ENCODE measurements at regions not wholly inside any gene's neighbourhood (a gene's known extent, or its start where the extent isn't known, plus 50 kb on each side); places are given as distances from the start of the nearest gene placed in this dataset.

- Histone ChIP-seq H3K27me3 (ENCODE audit: control insufficient read depth in 1 of 2, insufficient read depth in 2 of 2, low read length in 2 of 2) (no peaks in the 10 kb centered on the region), H3K4me1 (ENCODE audit: insufficient read depth, low read length) (no peaks in the 10 kb centered on the region), H3K9me3 (ENCODE audit: control insufficient read depth in 1 of 2, insufficient read depth in 1 of 2, low read length in 2 of 2) (peaks cover 0 to 3% of the 10 kb centered on the region in 2 experiments), H3K27ac (ENCODE audit: low read depth in 1 of 2, low read length in 2 of 2) (no peak overlapping the region), H3K36me3 (ENCODE audit: insufficient read depth, low read length) (no peaks in the 10 kb centered on the region), H3K4me3 (ENCODE audit: low read length) (no peak overlapping the region)
- intact Hi-C loops (cut with DNase I, micrococcal nuclease), result no loop called here
- DNase-seq (no peak), ATAC-seq (ENCODE audit: poor library complexity) (no peak)
- Mint-ChIP-seq H3K9me3 (no peaks in the 10 kb centered on the region), H3K4me1 (ENCODE audit: low read depth) (no peaks in the 10 kb centered on the region), H3K27me3 (no peaks in the 10 kb centered on the region), H3K36me3 (ENCODE audit: low read depth) (no peaks in the 10 kb centered on the region), H3K27ac (no peak overlapping the region), H3K4me3 (no peak overlapping the region)
- CTCF ChIA-PET, result no interaction called here
- POLR2A ChIA-PET, result no interaction called here
- TF ChIP-seq CTCF (IDR thresholded peaks at IDR 0.05), result no peak
Observed at GRCh38 chr1:213738658-213739057, 249.1 kb upstream of the PROX1 start.

DNA sequence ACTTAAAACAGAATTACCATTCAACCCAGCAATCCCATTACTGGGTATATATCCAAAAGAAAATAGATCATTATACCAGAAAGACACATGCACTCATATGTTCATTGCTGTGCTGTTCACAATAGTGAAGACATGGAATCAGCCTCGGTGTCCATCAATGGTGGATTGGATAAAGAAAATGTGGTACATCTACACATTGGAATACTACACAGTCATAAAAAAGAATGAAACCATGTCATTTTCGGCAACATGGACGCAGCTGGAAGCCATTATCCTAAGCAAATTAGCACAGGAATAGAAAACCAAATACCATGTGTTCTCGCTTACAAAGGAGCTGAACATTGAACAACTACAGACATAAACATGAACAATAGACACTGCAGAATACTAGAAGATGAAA is 244.8 kb upstream of the PROX1 start:
- H3K4me3 ChIP-seq (ENCODE audit: low read length), result no peak overlapping the region
- intact Hi-C loops (cut with DNase I, micrococcal nuclease), result no loop called here
- H3K9me3 ChIP-seq (ENCODE audit: control insufficient read depth in 1 of 2, insufficient read depth in 1 of 2, low read length in 2 of 2), result peaks cover 0 to 3% of the 10 kb centered on the region in 2 experiments
- no peaks in the 10 kb centered on the region for H3K27me3 Mint-ChIP-seq
- H3K4me1 ChIP-seq (ENCODE audit: insufficient read depth, low read length), result no peaks in the 10 kb centered on the region
- no peak overlapping the region for H3K27ac Mint-ChIP-seq
- no peaks in the 10 kb centered on the region for H3K9me3 Mint-ChIP-seq
- no peak for ATAC-seq (ENCODE audit: poor library complexity)
- H3K4me1 Mint-ChIP-seq (ENCODE audit: low read depth), result no peaks in the 10 kb centered on the region
- H3K36me3 ChIP-seq (ENCODE audit: insufficient read depth, low read length), result no peaks in the 10 kb centered on the region
- no peak for TF ChIP-seq CTCF (IDR thresholded peaks at IDR 0.05)
- H3K27me3 ChIP-seq (ENCODE audit: control insufficient read depth in 1 of 2, insufficient read depth in 2 of 2, low read length in 2 of 2), result no peaks in the 10 kb centered on the region
- H3K27ac ChIP-seq (ENCODE audit: low read depth in 1 of 2, low read length in 2 of 2), result no peak overlapping the region
- ChIA-PET POLR2A (no interaction called here), CTCF (no interaction called here)
- H3K4me3 Mint-ChIP-seq, result no peak overlapping the region
- H3K36me3 Mint-ChIP-seq (ENCODE audit: low read depth), result no peaks in the 10 kb centered on the region
- DNase-seq, result no peak

DNA sequence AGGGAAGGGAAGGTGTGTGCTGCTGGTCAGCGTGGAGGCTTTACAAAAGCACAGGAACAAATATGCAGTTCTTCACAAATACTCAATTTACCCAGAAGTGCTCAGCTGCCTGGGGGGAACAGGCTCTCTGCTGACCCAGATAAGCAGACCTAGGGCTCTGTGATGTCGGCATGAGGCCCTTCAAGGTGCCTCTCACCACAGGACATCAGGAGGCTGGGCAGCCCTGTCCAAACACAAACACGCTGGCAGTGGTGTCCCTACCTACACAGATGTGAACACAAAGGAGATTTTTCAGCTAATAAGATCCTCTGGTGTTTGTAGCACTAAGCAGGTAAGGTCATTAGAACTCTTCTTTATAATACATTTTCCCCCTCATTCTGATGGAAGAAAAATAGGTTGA is 243.0 kb upstream of the PROX1 start:
- intact Hi-C loops (cut with DNase I, micrococcal nuclease), result no loop called here
- ATAC-seq (ENCODE audit: poor library complexity) (no peak), DNase-seq (no peak)
- TF ChIP-seq CTCF (IDR thresholded peaks at IDR 0.05), result no peak
- no peak overlapping the region for H3K4me3 ChIP-seq (ENCODE audit: low read length)
- Mint-ChIP-seq H3K4me3 (no peak overlapping the region), H3K36me3 (ENCODE audit: low read depth) (no peaks in the 10 kb centered on the region), H3K4me1 (ENCODE audit: low read depth) (no peaks in the 10 kb centered on the region), H3K27me3 (no peaks in the 10 kb centered on the region), H3K9me3 (no peaks in the 10 kb centered on the region), H3K27ac (no peak overlapping the region)
- no peaks in the 10 kb centered on the region for H3K27me3 ChIP-seq (ENCODE audit: control insufficient read depth in 1 of 2, insufficient read depth in 2 of 2, low read length in 2 of 2)
- peaks cover 0 to 3% of the 10 kb centered on the region in 2 experiments for H3K9me3 ChIP-seq (ENCODE audit: control insufficient read depth in 1 of 2, insufficient read depth in 1 of 2, low read length in 2 of 2)
- CTCF ChIA-PET, result no interaction called here
- no peaks in the 10 kb centered on the region for H3K4me1 ChIP-seq (ENCODE audit: insufficient read depth, low read length)
- POLR2A ChIA-PET, result no interaction called here
- no peaks in the 10 kb centered on the region for H3K36me3 ChIP-seq (ENCODE audit: insufficient read depth, low read length)
- no peak overlapping the region for H3K27ac ChIP-seq (ENCODE audit: low read depth in 1 of 2, low read length in 2 of 2)

Measured in CD4-positive, alpha-beta T cell (primary cell).